GM23338 (cell line): ENCODE measurements at regions not wholly inside any gene's neighbourhood (a gene's known extent, or its start where the extent isn't known, plus 50 kb on each side); places are given as distances from the start of the nearest gene placed in this dataset.

ENCODE experiments used
- CREB1 ChIP-seq: fragments of 250-450 bp; sonication (Bioruptor Pico); IDR thresholded peaks from 2 replicates; pipeline ENCODE4 v1.5.0; 2020; ENCODE audit warnings: low read depth, mild to moderate bottlenecking, moderate library complexity
- ETS1 ChIP-seq: IDR thresholded peaks from 2 replicates; pipeline ENCODE4 v1.6.1; 2016; ENCODE audit warnings: antibody characterized with exemption
- EZH2 ChIP-seq: fragments of 200-600 bp; sonication (generic); IDR thresholded peaks from one replicate; pipeline ENCODE4 v1.8.0; 2017; ENCODE audit warnings: antibody characterized with exemption, mild to moderate bottlenecking, low read depth; ENCODE audit not compliant: unreplicated experiment
- EZH2phosphoT487 ChIP-seq: fragments of 200-600 bp; sonication (generic); IDR thresholded peaks from one replicate; pipeline ENCODE4 v1.8.1; 2018; ENCODE audit warnings: antibody characterized with exemption; ENCODE audit not compliant: unreplicated experiment
- JUNB ChIP-seq: IDR thresholded peaks from one replicate; pipeline ENCODE4 v1.6.1; 2016; ENCODE audit warnings: antibody characterized with exemption; ENCODE audit not compliant: unreplicated experiment
- NANOG ChIP-seq: IDR thresholded peaks from 2 replicates; pipeline ENCODE4 v1.6.1; 2016; ENCODE audit warnings: antibody characterized with exemption, borderline replicate concordance
- POLR2AphosphoS5 ChIP-seq: IDR thresholded peaks from 2 replicates; pipeline ENCODE4 v1.6.1; 2016; ENCODE audit warnings: antibody characterized with exemption, low read depth
- REST ChIP-seq: IDR thresholded peaks from one replicate; pipeline ENCODE4 v1.6.1; 2018; ENCODE audit warnings: antibody characterized with exemption; ENCODE audit not compliant: unreplicated experiment
- STAT1 ChIP-seq: IDR thresholded peaks from one replicate; pipeline ENCODE4 v1.6.1; 2016; ENCODE audit warnings: antibody characterized with exemption; ENCODE audit not compliant: unreplicated experiment
- ZNF114 ChIP-seq: fragments of 250-450 bp; sonication (Bioruptor Pico); IDR thresholded peaks from 2 replicates; pipeline ENCODE4 v1.5.0; 2020; ENCODE audit warnings: mild to moderate bottlenecking, moderate library complexity
- ZNF331 ChIP-seq: fragments of 250-450 bp; sonication (Bioruptor Pico); IDR thresholded peaks from 2 replicates; pipeline ENCODE4 v1.5.0; 2020; ENCODE audit warnings: low read depth, mild to moderate bottlenecking, moderate library complexity
- TF ChIP-seq, protein P1 (sequence below), 2 experiments: fragments of 200-600 bp in 1 of 2; sonication (generic) in 1 of 2; conservative IDR thresholded peaks; 2 replicates each; pipeline versions ENCODE4 v1.5.1 to v1.6.1; 2016 to 2017; ENCODE audit warnings: antibody characterized with exemption in 2 of 2, low read depth in 2 of 2, mild to moderate bottlenecking in 2 of 2, moderate library complexity in 1 of 2
- TF ChIP-seq, protein P2 (sequence below): fragments of 250-450 bp; sonication (Bioruptor Pico); IDR thresholded peaks from 2 replicates; pipeline ENCODE4 v1.5.0; 2020; ENCODE audit warnings: mild to moderate bottlenecking, moderate library complexity

DNA sequence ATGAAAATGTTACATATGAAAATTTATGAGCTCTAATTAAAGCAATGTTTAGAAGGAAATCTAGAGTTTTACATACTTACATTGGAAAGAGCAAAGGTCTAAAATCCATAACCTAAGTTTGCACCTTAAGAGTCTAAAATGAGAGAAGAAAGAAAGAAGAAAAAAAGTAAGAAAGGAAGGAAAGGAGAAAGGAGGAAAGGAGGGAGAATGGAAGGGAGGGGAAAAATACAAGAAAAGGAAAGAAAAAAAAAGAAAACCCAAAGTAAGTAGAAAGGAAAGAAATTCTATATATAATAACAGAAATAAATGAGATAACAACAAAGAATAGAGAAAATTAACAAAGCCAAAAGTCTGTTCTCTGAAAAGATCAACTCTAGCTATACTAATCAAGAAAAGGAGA is 122.6 kb downstream of the BCL2L11 start:
- TF ChIP-seq, protein P1, sequence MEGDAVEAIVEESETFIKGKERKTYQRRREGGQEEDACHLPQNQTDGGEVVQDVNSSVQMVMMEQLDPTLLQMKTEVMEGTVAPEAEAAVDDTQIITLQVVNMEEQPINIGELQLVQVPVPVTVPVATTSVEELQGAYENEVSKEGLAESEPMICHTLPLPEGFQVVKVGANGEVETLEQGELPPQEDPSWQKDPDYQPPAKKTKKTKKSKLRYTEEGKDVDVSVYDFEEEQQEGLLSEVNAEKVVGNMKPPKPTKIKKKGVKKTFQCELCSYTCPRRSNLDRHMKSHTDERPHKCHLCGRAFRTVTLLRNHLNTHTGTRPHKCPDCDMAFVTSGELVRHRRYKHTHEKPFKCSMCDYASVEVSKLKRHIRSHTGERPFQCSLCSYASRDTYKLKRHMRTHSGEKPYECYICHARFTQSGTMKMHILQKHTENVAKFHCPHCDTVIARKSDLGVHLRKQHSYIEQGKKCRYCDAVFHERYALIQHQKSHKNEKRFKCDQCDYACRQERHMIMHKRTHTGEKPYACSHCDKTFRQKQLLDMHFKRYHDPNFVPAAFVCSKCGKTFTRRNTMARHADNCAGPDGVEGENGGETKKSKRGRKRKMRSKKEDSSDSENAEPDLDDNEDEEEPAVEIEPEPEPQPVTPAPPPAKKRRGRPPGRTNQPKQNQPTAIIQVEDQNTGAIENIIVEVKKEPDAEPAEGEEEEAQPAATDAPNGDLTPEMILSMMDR (conservative IDR thresholded peaks at IDR 0.05; ENCODE audit: low read depth in 2 of 2), result no peak
- TF ChIP-seq POLR2AphosphoS5 (no peak), EZH2 (no peak), ETS1 (no peak), REST (no peak), EZH2phosphoT487 (no peak), STAT1 (no peak), NANOG (no peak), CREB1 (CRISPR knock-in tag) (no peak), JUNB (no peak), ZNF331 (CRISPR knock-in tag) (no peak), ZNF114 (no peak)
- TF ChIP-seq, protein P2, sequence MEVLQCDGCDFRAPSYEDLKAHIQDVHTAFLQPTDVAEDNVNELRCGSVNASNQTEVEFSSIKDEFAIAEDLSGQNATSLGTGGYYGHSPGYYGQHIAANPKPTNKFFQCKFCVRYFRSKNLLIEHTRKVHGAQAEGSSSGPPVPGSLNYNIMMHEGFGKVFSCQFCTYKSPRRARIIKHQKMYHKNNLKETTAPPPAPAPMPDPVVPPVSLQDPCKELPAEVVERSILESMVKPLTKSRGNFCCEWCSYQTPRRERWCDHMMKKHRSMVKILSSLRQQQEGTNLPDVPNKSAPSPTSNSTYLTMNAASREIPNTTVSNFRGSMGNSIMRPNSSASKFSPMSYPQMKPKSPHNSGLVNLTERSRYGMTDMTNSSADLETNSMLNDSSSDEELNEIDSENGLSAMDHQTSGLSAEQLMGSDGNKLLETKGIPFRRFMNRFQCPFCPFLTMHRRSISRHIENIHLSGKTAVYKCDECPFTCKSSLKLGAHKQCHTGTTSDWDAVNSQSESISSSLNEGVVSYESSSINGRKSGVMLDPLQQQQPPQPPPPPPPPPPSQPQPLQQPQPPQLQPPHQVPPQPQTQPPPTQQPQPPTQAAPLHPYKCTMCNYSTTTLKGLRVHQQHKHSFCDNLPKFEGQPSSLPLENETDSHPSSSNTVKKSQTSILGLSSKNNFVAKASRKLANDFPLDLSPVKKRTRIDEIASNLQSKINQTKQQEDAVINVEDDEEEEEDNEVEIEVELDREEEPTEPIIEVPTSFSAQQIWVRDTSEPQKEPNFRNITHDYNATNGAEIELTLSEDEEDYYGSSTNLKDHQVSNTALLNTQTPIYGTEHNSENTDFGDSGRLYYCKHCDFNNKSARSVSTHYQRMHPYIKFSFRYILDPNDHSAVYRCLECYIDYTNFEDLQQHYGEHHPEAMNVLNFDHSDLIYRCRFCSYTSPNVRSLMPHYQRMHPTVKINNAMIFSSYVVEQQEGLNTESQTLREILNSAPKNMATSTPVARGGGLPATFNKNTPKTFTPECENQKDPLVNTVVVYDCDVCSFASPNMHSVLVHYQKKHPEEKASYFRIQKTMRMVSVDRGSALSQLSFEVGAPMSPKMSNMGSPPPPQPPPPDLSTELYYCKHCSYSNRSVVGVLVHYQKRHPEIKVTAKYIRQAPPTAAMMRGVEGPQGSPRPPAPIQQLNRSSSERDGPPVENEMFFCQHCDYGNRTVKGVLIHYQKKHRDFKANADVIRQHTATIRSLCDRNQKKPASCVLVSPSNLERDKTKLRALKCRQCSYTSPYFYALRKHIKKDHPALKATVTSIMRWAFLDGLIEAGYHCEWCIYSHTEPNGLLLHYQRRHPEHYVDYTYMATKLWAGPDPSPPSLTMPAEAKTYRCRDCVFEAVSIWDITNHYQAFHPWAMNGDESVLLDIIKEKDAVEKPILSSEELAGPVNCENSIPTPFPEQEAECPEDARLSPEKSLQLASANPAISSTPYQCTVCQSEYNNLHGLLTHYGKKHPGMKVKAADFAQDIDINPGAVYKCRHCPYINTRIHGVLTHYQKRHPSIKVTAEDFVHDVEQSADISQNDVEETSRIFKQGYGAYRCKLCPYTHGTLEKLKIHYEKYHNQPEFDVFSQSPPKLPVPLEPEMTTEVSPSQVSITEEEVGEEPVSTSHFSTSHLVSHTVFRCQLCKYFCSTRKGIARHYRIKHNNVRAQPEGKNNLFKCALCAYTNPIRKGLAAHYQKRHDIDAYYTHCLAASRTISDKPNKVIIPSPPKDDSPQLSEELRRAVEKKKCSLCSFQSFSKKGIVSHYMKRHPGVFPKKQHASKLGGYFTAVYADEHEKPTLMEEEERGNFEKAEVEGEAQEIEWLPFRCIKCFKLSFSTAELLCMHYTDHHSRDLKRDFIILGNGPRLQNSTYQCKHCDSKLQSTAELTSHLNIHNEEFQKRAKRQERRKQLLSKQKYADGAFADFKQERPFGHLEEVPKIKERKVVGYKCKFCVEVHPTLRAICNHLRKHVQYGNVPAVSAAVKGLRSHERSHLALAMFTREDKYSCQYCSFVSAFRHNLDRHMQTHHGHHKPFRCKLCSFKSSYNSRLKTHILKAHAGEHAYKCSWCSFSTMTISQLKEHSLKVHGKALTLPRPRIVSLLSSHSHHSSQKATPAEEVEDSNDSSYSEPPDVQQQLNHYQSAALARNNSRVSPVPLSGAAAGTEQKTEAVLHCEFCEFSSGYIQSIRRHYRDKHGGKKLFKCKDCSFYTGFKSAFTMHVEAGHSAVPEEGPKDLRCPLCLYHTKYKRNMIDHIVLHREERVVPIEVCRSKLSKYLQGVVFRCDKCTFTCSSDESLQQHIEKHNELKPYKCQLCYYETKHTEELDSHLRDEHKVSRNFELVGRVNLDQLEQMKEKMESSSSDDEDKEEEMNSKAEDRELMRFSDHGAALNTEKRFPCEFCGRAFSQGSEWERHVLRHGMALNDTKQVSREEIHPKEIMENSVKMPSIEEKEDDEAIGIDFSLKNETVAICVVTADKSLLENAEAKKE (CRISPR knock-in tag), result no peak
